Progenitor cell of endocrine pancreas (in vitro differentiated cells): ENCODE measurements at regions not wholly inside any gene's neighbourhood (a gene's known extent, or its start where the extent isn't known, plus 50 kb on each side); places are given as distances from the start of the nearest gene placed in this dataset.

Experiments used
- DNase-seq: peaks from one replicate; pipeline ENCODE4 v3.0.0; 2021; ENCODE audit warnings: low spot score; ENCODE audit not compliant: unreplicated experiment
- H3K27ac Mint-ChIP-seq: 2 replicates; pipeline ENCODE4 v1.8.0; 2021; ENCODE audit warnings: mild to moderate bottlenecking, moderate library complexity, mixed read lengths
- H3K27me3 Mint-ChIP-seq: 2 replicates; pipeline ENCODE4 v1.8.0; 2021; ENCODE audit warnings: mixed read lengths
- H3K36me3 Mint-ChIP-seq: 2 replicates; pipeline ENCODE4 v1.8.0; 2022; ENCODE audit warnings: mixed read lengths; ENCODE audit not compliant: insufficient read depth
- H3K4me1 Mint-ChIP-seq: 2 replicates; pipeline ENCODE4 v1.8.0; 2021; ENCODE audit warnings: low read depth, mixed read lengths
- H3K4me3 Mint-ChIP-seq: 2 replicates; pipeline ENCODE4 v1.8.0; 2021; ENCODE audit warnings: low read depth, mild to moderate bottlenecking, moderate library complexity, mixed read lengths
- H3K9me3 Mint-ChIP-seq: 2 replicates; pipeline ENCODE4 v1.8.0; 2021; ENCODE audit warnings: low read depth, mixed read lengths
- CTCF ChIP-seq: fragments of 200-600 bp; sonication (generic); IDR thresholded peaks from one replicate; pipeline ENCODE4 v1.5.0; 2021; ENCODE audit warnings: antibody characterized with exemption, mild to moderate bottlenecking; ENCODE audit not compliant: unreplicated experiment

- no peaks in the 10 kb centered on the region for H3K27me3 Mint-ChIP-seq
- DNase-seq, result no peak
- no peaks in the 10 kb centered on the region for H3K4me1 Mint-ChIP-seq
- no peak overlapping the region for H3K4me3 Mint-ChIP-seq
- H3K27ac Mint-ChIP-seq, result no peak overlapping the region
- no peaks in the 10 kb centered on the region for H3K36me3 Mint-ChIP-seq
- H3K9me3 Mint-ChIP-seq, result peaks cover 2% of the 10 kb centered on the region
- TF ChIP-seq CTCF, result no peak
Measured at GRCh38 chr3:164417955-164418354, 660.3 kb downstream of the SI start.

GRCh38 chr3:164416491-164417222, 661.6 kb downstream of the SI start:
- TF ChIP-seq CTCF, result no peak
- Mint-ChIP-seq H3K4me1 (no peaks in the 10 kb centered on the region), H3K36me3 (no peaks in the 10 kb centered on the region), H3K27me3 (no peaks in the 10 kb centered on the region), H3K4me3 (no peak overlapping the region), H3K9me3 (peaks cover 10% of the 10 kb centered on the region), H3K27ac (no peak overlapping the region)
- DNase-seq, result no peak

- Mint-ChIP-seq H3K36me3 (no peaks in the 10 kb centered on the region), H3K27ac (no peak overlapping the region), H3K27me3 (no peaks in the 10 kb centered on the region), H3K9me3 (peaks cover 10% of the 10 kb centered on the region), H3K4me3 (no peak overlapping the region), H3K4me1 (no peaks in the 10 kb centered on the region)
- DNase-seq, result no peak
- no peak for TF ChIP-seq CTCF
Measured at GRCh38 chr3:164408326-164408725, 670.0 kb downstream of the SI start.

GRCh38 chr3:164407111-164407510, 671.2 kb downstream of the SI start:
- H3K27ac Mint-ChIP-seq, result no peak overlapping the region
- H3K36me3 Mint-ChIP-seq, result no peaks in the 10 kb centered on the region
- DNase-seq, result no peak

GRCh38 chr3:164406281-164406680, 672.0 kb downstream of the SI start:
- Mint-ChIP-seq H3K27me3 (no peaks in the 10 kb centered on the region), H3K9me3 (peaks cover under 1% of the 10 kb centered on the region), H3K4me3 (no peak overlapping the region), H3K36me3 (no peaks in the 10 kb centered on the region), H3K4me1 (no peaks in the 10 kb centered on the region), H3K27ac (no peak overlapping the region)
- TF ChIP-seq CTCF, result no peak
- no peak for DNase-seq

More at GRCh38 chr3:164407111-164407510, 671.2 kb downstream of the SI start:
- no peaks in the 10 kb centered on the region for H3K27me3 Mint-ChIP-seq
- TF ChIP-seq CTCF, result no peak
- no peak overlapping the region for H3K4me3 Mint-ChIP-seq
- no peaks in the 10 kb centered on the region for H3K9me3 Mint-ChIP-seq
- H3K4me1 Mint-ChIP-seq, result no peaks in the 10 kb centered on the region
